Stimulated activated CD8-positive, alpha-beta memory T cell treated with anti-CD3 and anti-CD28 coated beads, Interleukin-12 subunit alpha, Interleukin-12 subunit beta, amount 100 ng/mL, for 24 hours (primary cell): ENCODE measurements at regions not wholly inside any gene's neighbourhood (a gene's known extent, or its start where the extent isn't known, plus 50 kb on each side); places are given as distances from the start of the nearest gene placed in this dataset.

Experiments used
- DNase-seq: peaks from one replicate; pipeline ENCODE4 v3.0.0-alpha.2; 2020; ENCODE audit errors: extremely low read depth

DNA sequence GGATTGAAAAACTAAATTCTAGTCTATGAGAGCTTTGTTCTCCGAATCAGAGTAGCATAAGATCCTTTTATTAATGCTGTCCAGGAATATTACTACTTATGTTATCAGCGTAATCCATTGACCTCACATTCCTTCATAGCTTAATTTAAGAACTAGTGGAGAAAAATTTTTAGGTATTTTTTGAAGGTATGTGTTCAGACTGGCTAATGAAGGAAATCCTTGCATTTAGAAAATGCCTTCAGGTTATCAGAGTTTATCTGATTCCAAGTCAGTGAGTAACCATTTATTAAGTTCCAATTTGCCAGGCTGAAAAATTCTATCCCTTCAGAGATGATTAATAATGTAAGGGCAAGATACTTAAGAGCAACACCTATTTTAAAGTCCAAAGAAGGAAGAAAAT is 338.2 kb upstream of the B3GALT2 start:
- DNase-seq: no peak

DNA sequence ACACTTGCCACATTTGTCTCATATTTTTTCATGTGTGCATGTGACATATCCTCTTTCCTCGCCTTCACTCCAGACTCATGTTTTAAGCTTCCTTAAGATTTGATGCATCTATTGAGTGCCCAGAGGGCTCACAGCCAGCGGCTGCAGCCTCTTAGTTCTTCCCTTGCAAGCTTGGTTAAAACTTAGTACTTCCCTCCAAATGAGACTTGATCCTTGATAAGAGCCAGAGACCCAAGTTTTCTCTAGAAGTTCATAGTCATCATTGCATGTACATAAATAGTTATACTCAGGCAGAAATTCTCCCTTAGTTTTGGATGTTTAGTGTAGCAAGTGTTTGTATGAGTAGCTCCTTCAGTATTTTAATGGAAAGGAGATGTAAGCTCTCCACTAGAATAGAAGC is 337.6 kb upstream of the B3GALT2 start:
- DNase-seq: no peak

DNA sequence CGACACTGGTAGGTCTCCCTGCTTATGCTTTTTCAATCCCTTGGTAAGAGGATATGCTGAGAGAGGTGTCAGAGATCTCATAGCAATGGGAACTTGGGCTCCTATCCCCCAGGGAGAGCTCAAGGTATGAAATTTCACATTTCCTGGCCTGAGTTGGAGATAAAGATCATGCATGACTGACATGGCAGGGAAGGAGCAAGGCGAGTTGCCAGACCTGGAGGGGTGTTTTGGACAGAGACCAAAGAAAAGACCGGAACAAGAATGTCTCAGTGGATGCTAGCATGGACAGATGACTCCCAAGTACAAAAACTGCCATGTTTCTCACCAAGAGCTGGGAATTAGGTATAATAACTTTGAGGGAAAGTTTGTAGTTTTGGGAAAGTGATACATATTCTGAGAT is 334.1 kb upstream of the B3GALT2 start:
- no peak for DNase-seq

DNA sequence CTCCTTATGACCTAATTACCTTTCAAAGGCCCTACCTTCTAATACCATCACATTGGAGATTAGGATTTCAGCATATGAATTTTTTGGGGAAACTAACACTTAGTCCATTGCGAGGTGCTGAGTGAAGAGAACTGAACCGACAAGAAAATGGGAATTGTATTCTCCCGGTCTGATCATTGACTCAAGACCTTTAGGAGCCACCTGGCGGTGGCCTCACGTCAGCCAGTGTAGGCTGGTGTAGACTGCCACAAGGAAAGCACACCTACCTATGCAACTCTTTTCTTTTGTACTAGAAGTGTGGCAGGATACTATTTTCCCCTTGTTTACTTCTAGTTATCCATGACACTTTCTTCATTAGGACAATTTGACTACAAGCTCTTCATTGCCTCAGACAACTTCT is 333.5 kb upstream of the B3GALT2 start:
- no peak for DNase-seq

DNA sequence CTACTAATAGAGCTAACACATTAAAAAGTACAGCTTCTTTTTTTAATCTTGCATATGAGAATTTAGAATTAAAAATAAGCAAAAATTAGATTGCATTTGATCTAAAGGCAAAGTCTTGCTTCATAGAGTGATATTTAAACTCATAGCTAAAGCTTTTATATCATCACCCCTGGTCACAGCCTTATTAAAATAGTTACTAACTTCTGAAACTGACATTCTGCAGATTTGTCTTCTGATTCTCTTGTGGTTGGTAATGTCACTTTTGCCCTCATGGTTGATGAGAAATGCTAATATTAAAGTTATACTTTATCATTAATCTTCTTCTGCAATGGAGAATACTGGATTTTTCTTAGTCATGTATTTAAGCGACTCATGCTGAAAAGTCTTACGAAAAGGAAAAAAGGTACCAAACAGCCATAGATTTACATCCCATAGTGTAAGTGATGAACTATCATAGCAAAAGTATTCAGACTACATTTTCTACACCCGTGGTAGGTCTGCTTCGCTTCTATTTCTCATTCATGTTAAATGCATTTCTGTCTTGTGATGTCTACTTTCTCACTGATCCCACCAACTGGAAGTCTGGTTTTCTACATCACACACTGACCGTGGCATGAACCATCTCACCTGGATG is 330.5 kb upstream of the B3GALT2 start:
- DNase-seq: no peak

DNA sequence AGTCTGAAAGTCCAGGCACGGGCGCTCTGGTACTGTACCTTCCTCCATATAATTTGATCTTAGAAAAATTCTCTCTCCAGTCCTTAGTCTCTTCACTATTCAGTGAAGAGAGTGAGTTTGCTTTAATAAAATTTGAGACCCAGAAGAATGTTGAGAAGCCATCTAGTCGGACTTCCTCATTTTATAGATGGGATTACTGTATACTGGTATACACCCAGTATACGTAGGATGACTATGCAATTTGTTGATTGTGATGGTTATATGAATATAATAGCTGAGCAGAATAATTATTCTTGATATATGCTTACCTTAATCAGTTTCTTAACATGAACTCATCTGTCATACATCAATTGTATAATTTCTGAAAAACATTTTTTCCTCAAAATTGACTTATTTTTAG is 328.0 kb upstream of the B3GALT2 start:
- no peak for DNase-seq

DNA sequence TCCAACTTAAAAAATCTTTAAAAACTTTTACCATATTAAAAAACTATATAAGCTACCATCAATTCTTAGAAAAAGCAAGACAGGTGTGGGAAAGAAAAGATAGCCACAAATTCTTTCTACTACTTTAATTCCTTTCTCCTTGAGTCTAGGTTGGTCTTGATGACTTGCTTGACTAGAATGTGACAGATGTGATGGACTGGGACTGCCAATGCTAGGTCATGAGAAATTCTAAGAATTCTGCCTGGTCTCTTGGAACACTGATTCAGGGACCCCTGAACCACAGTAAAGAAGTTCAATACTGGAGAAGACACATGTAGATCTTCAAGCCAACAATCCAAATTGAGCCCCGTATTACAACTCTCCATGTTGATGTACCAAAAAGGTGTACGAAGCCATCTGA is 326.6 kb upstream of the B3GALT2 start:
- DNase-seq: no peak

DNA sequence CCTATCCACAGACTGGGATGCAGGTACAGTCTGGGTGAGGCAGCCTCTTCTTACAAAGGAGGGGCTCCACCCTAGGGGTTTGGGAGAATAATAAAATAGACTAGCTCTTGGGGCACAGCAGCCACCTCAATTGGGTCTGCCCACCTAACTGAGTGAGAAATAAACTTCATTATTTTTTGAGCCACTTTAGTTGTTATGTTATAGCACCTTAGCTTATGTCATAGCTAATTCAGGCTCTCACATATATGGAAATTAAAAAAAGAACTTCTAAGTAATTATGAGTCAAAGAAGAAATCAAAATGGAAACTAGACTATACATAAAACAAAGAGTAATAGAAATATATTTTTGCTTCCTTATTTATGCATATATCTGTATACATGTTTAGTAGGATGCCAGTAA is 318.5 kb upstream of the B3GALT2 start:
- DNase-seq: no peak

DNA sequence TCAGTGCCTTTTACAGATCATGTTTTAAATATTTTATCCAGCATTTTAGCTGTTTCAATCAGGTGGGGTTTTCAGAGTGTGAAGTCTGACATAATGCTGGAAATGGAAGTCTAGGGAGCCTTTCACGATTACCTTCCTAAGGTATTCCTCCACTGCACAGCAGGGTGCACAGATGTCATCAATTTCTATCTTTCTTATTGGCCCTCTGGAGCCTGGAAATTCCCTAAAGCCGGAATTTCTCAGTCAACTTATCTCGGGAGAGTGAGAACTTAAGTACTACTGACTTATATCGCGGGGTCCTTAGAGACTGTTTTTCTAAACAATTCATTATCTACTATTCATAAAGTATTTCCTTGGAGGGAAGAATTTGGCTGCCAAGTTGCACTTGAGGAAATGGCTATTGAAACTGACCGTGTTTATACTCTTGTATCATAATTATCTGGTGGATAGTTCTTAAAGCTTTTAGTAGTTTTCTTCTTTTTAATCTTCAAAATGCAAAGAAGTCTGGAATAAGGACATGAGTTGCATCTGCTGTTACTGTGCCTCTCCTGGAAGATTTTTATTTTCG is 311.8 kb upstream of the B3GALT2 start:
- no peak for DNase-seq

DNA sequence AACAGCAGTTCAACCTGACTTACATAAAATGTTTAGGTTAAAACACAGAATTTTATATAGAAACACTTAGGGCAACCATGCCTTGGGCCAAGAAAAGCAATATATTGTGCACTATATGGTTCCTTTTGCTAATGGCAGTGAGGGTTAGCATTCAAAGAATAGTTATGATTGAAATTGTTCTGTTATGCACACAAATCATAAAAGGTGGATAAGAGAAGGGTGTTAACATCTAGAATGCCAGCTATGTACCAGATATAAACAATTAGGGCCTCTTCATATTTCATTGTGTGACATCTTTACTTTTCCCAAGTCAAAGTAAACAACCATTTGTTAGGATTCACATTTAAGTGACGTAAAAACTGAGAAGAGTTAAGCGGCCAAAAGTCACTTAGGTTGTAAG is 308.0 kb upstream of the B3GALT2 start:
- DNase-seq: no peak

DNA sequence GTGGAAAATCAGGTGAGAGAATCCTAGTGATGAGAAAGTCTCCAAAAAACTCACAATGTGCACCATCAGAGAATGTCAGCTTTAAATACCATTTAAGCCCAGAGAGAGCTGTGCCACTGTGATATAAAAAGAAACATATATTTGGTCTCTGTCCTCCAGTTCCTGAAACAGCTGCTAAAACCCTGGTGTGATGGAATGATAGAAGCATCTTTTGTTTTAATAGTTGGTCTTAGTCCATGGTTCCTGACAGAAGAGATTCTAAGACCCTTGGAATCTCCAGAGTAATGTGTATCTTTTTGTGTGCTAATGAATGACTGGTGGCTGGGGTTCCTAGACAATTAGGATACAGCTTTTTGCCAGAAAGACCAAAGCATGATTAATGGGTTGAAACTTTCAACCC is 302.8 kb upstream of the B3GALT2 start:
- no peak for DNase-seq

DNA sequence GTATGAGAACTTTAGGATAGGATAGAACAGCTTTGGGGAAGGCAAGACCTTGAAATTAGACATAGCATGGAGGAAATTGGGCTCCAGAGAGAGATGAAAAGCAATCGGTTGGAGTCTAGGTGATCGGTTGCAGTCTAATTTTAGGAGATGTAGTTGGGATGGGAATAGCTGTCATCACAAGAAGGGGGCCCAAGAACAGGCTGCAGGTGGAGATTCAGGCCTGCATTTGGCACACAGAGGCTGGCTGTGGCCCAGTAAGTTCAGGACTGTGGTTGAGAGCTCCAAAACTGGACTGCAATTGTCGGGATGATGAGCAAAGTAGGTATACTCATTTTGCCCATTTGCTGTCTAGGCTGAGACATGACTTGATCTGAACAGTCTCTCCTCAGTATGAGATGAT is 301.3 kb upstream of the B3GALT2 start:
- DNase-seq: no peak

DNA sequence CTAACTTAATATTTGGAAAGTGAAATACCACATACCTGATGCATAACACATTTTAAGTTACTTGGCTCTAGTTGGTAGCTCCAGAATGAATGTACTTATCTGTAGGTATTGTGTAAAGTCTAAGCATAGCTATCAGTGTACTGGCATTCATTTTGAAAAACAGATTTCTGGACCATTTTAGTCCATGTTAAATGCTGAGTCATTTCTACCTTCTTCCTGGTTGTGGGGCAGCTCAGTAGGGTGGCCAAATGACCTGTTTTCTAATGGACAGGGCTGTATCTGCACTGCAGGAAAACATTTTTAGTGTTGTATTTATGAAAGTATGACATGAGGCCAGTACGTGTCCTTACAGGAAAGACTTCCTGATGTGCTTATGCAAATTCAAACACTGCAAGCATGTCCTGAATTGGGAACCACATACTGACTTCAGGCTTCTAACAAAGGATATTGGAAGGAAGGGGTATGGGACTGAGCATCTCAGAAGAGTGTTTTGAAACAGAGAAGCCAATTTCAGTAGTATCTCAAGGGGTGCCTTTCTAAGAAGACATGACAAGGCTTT is 300.3 kb upstream of the B3GALT2 start:
- no peak for DNase-seq

DNA sequence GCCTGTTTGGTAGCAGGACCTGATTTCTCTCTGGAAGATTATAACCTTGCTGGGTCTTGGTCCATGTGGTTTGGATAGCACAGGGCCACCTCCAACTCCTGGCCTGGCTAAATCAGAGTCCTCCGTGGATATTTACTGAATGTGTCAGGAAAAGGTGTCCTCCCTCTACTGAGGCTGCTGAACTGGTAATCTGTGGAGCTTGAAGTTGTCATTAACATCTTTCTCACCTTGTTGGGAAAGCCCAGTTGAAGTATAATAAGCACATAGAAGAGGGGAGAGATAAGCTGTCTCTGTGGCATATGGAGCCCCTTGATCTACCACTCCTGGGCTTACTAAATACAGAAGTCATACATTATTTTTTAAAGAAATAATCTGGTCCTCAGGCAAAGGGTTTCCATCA is 294.3 kb upstream of the B3GALT2 start:
- DNase-seq: no peak

DNA sequence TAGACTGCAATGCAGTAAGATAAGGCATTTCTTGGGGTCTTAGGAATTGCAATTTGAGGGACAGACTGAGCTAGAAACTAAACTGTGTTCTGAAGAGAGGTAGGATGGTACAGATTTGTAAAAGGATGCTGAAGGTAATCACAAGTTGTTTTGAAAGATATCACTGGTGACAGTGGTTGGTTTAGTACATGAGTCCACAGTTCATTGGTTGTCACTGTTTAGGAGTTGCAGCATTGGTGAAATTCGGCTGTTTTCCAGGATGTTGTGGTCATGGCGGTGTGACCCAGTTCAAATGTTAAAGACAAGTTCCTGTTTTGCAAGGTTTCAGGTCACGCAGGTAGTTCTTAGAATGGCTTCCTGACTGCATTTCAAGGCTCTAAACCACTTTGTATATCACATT is 292.8 kb upstream of the B3GALT2 start:
- DNase-seq: peak; percentile 10

DNA sequence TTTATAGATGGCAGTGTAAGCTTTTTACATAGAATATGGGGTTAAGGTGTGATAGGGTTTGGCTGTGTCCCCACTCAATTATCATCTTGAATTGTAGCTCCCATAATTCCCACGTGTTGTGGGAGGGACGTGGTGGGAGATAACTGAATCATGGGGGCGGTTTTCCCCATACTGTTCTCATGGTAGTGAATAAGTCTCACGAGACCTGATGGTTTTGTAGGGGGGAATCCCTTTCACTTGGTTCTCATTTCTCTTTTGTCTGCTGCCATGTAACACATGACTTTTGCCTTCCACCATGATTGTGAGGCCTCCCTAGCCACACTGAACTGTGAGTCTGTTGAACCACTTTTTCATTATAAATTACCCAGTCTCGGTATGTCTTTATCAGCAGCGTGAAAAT is 290.3 kb upstream of the B3GALT2 start:
- no peak for DNase-seq

DNA sequence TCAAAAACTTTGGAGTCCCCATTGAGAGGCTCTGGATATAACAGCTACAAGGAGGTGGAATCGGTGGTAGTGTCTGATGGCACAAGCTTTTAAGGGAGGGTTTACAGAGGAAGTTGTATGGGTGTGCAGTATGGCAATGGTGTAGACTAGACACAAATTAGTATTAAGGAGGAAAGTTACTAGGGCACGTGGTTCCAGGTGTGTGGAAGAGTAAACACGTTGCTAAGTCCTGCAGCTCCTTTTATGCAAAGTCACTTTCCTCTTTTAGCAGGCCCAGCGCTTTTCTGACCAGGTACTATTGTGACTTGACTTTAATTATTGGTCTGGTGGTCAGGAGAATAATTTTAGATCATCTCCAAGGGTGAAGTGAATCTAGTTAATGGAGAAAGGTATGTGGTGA is 287.5 kb upstream of the B3GALT2 start:
- DNase-seq: no peak

DNA sequence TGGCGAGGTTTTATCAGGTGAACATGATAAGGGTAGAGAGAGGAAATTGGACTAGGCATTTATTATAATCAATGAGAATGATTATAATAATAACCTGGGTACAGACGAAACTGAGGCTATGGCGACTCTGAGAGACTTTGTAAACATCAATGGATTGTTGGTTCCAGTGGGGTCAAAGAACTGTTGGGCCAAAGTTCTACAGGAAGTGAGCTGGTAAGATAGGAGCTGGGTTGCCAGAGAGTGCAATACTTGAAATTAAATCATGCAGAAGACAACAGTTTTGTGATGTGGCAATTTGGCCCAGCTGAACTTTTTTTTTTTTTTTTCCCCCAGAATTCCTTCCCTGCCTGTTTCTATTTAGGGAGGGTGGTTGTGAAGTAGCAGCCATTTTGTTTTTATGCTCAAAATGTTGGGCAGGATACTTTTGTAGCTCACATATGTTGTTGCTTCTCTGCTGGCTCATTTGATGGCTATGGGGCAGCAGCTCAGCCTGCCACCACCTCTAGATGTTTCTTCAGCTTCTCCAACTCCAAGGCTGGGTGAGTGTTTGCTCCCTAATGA is 286.5 kb upstream of the B3GALT2 start:
- no peak for DNase-seq

DNA sequence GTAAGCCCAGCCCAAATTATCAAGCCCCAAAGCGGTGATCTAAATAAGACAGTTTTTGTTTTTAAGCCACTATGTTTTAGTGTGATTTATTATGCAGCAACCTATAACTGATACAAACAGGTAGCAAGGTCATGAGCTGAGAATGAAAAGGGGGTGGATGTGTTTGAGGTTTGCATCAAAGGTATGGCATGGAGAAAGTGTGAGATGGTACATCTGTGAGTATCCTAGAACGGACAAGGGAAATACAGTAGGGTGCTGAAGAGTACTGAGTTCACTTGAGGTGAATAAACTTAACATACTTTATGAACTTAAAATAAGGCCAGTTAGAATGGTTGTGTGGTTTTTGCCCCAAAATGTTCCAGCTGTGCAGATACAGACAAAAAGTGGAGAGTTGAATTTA is 286.0 kb upstream of the B3GALT2 start:
- DNase-seq: no peak

DNA sequence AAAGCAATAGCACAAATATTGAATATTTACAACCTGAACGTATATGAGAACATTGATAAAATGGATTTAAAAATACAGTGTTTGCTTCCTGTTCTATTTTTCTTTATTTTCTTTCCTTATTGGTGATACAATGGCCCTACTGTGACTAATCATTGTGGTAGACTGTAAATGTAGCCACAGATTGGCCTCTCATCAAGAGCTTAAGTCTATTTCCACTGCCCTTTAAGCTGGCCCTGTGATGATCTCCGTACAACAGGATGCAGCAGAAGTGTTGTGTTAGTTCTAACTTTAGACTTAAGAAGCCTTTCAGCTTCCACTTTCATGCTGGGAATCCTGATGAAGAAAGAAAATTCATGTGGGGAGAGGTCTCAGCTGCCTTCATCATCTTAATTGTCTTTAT is 285.6 kb upstream of the B3GALT2 start:
- DNase-seq: no peak

DNA sequence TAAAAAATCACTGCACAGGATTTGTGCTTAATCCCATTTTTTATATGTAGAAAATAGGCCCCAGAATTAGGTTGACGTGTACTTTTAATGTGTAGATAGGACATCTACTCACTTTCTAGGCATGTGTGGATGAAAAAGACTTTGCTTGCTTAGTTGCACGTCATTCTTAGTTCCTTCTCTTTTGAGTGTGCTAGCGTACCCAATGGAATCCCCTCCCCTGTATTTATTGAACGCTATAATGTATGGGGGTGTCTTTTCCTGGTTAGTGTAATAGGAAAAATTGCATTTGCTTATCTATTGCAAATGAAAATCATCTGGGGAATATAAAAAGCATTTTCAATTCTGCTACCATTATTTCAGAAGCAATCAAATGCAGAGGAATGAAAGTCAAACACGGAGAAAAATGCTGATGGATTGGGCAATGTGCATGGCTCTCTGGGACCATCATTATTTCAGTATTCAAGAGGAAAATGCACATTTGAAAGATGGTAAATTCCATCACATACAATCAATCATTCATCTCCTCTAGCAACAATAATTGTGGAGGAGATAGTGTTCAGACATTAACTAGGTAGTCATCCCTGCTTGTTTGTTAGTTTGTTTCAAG is 277.0 kb upstream of the B3GALT2 start:
- no peak for DNase-seq

DNA sequence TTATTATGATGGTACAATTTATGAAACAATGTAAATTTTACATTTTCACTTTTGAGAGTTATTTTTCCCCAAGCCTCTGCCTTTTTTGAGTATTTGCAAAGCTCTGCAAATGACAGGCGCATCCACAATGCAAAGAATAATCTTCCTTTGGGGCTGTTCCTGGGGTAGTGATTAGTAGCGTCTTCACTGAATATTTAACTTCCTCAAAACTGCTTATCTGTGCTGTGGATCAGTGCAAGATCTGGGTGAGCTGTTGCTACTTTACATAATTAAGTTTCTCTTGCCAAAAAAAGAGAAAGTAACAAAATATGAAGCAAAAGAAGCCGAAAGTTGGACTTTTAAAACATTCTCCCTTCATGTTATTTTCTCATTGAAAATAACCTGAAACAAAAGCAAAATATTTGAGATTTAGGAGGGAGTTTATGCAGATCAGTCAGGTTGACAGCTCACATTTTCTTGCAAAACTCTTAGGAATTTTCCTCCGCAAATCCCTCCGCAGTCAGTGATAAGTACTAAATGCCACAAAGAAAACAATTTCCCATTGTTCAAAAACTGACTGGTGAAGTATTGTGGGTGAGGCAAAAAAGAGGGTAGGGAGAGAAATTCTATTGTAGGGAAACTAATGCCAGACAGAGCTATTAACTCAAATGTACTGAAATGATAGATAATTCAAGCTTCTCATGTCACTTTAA is 276.4 kb upstream of the B3GALT2 start:
- no peak for DNase-seq

DNA sequence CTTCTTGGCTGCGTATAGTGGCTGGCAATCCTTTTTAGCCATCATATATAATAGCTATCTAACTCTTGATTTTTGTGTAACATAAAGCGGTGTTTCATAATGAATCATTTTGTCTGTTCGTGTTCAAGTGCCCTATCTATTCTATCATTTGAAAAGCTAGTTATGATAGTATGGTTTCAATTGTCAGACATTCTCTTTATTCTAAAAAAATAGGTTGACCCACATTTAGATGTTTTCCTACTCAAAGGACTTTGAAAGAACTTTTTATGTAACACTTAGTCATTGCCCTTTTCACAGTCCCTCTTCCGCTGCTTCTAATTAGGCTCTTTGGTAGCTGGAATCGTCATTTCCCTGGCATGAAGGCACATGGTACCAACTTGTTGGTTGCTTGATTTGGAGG is 272.2 kb upstream of the B3GALT2 start:
- DNase-seq: no peak
